Activated naive CD4-positive, alpha-beta T cell treated with anti-CD3 and anti-CD28 coated beads for 36 hours (primary cell): ENCODE measurements at regions not wholly inside any gene's neighbourhood (a gene's known extent, or its start where the extent isn't known, plus 50 kb on each side); places are given as distances from the start of the nearest gene placed in this dataset.
A peak's percentile ranks its signal among the peaks of the same experiment; 100 is the strongest.
"Not testable (repeated sequence)": the region's sequence is repeated elsewhere in the genome, so short reads cannot be mapped to it uniquely, and the experiment has no call there.

Experiments
- CTCF ChIA-PET: fragments of 350-600 bp; sonication (Branson Sonifier 250); formaldehyde crosslinking; loops from one replicate; lab custom pipeline; 2021; ENCODE audit warnings: antibody characterized with exemption; lab: Charles Lee
- DNase-seq: peaks from one replicate; pipeline ENCODE4 v3.0.0-alpha.2; 2020
- H3K27ac Mint-ChIP-seq: one replicate; pipeline ENCODE4 v1.8.0; 2021; ENCODE audit warnings: mild to moderate bottlenecking, mixed read lengths
- H3K27me3 Mint-ChIP-seq: one replicate; pipeline ENCODE4 v1.8.0; 2021; ENCODE audit warnings: low read depth, mixed read lengths
- H3K36me3 Mint-ChIP-seq: one replicate; pipeline ENCODE4 v1.8.0; 2021; ENCODE audit warnings: low read depth, mixed read lengths
- H3K4me1 Mint-ChIP-seq: one replicate; pipeline ENCODE4 v1.8.0; 2021; ENCODE audit warnings: low read depth, mixed read lengths
- H3K4me3 Mint-ChIP-seq: one replicate; pipeline ENCODE4 v1.8.0; 2021; ENCODE audit warnings: mild to moderate bottlenecking, moderate library complexity, mixed read lengths
- H3K9me3 Mint-ChIP-seq: one replicate; pipeline ENCODE4 v1.8.0; 2021; ENCODE audit warnings: mixed read lengths
- intact Hi-C: fragments of 100-400 bp; cut with micrococcal nuclease; formaldehyde crosslinking; loops from one replicate; pipeline ENCODE4 v1.15.1; 2023

GRCh38 chr7:65744406-65744805, 128.5 kb upstream of the VKORC1L1 start:
- no peaks in the 10 kb centered on the region for H3K27me3 Mint-ChIP-seq
- H3K9me3 Mint-ChIP-seq = no peaks in the 10 kb centered on the region
- CTCF ChIA-PET = no interaction called here
- no peak overlapping the region for H3K27ac Mint-ChIP-seq
- DNase-seq = no peak
- H3K4me1 Mint-ChIP-seq = peaks cover 9% of the 10 kb centered on the region
- intact Hi-C loops = no loop called here
- H3K4me3 Mint-ChIP-seq = no peak overlapping the region
- H3K36me3 Mint-ChIP-seq = peaks cover 16% of the 10 kb centered on the region

GRCh38 chr7:65746398-65746669, 126.5 kb upstream of the VKORC1L1 start:
- CTCF ChIA-PET = no interaction called here

GRCh38 chr7:65749039-65749438, 123.8 kb upstream of the VKORC1L1 start:
- H3K4me1 Mint-ChIP-seq = peaks cover 33% of the 10 kb centered on the region
- no peak overlapping the region for H3K27ac Mint-ChIP-seq
- no peaks in the 10 kb centered on the region for H3K27me3 Mint-ChIP-seq
- no peak for DNase-seq
- intact Hi-C loops = no loop called here
- H3K36me3 Mint-ChIP-seq = peaks cover 13% of the 10 kb centered on the region
- CTCF ChIA-PET = no interaction called here
- no peak overlapping the region for H3K4me3 Mint-ChIP-seq
- no peaks in the 10 kb centered on the region for H3K9me3 Mint-ChIP-seq

More at GRCh38 chr7:65746398-65746669, 126.5 kb upstream of the VKORC1L1 start:
- intact Hi-C loops = no loop called here
- H3K4me1 Mint-ChIP-seq = peaks cover 17% of the 10 kb centered on the region
- no peak overlapping the region for H3K4me3 Mint-ChIP-seq
- peaks cover 8% of the 10 kb centered on the region for H3K36me3 Mint-ChIP-seq
- no peak overlapping the region for H3K27ac Mint-ChIP-seq
- DNase-seq = no peak
- H3K9me3 Mint-ChIP-seq = no peaks in the 10 kb centered on the region
- no peaks in the 10 kb centered on the region for H3K27me3 Mint-ChIP-seq

- intact Hi-C loops = no loop called here
- Mint-ChIP-seq H3K4me1 (peaks cover 36% of the 10 kb centered on the region), H3K27ac (no peak overlapping the region), H3K27me3 (no peaks in the 10 kb centered on the region), H3K36me3 (peaks cover 14% of the 10 kb centered on the region), H3K9me3 (no peaks in the 10 kb centered on the region), H3K4me3 (peak overlapping the region; percentile 84)
- CTCF ChIA-PET = interaction anchor here (0.6 kb wide), 1 partner anchor 16 kb away, joined by 3 read pairs; no protein-coding TSS in a partner anchor
- no peak for DNase-seq
Measured at GRCh38 chr7:65749518-65749917, 123.4 kb upstream of the VKORC1L1 start.

- no peaks in the 10 kb centered on the region for H3K27me3 Mint-ChIP-seq
- H3K4me1 Mint-ChIP-seq = peaks cover 40% of the 10 kb centered on the region
- CTCF ChIA-PET = no interaction called here
- peak overlapping the region; percentile 98 for H3K27ac Mint-ChIP-seq
- no peaks in the 10 kb centered on the region for H3K9me3 Mint-ChIP-seq
- H3K4me3 Mint-ChIP-seq = peak overlapping the region; percentile 84
- peak; percentile 89 for DNase-seq
- intact Hi-C loops = loop anchor here (1.0 to 10.0 kb wide), 9 partner anchors 20 to 1246 kb away; partner anchors contain the start of genes ASL, CRCP, GUSB and TYW1
- peaks cover 15% of the 10 kb centered on the region for H3K36me3 Mint-ChIP-seq
Measured at GRCh38 chr7:65750511-65751344, 122.1 kb upstream of the VKORC1L1 start.

- H3K4me3 Mint-ChIP-seq, H3K9me3 Mint-ChIP-seq, DNase-seq, H3K27me3 Mint-ChIP-seq, H3K27ac Mint-ChIP-seq: not testable (repeated sequence)
- CTCF ChIA-PET = interaction anchor here (0.7 kb wide), 1 partner anchor 990 kb away, joined by 4 read pairs; no protein-coding TSS in a partner anchor
- peaks cover 26% of the 10 kb centered on the region for H3K36me3 Mint-ChIP-seq
- H3K4me1 Mint-ChIP-seq = peaks cover 45% of the 10 kb centered on the region
- intact Hi-C loops = loop anchor here (5.0 to 10.0 kb wide), 2 partner anchors 379 to 928 kb away; partner anchors contain the start of gene ZNF92
Measured at GRCh38 chr7:65754070-65754469, 118.8 kb upstream of the VKORC1L1 start.

GRCh38 chr7:65758991-65759390, 113.9 kb upstream of the VKORC1L1 start:
- peaks cover 29% of the 10 kb centered on the region for H3K36me3 Mint-ChIP-seq
- H3K4me3 Mint-ChIP-seq, H3K27me3 Mint-ChIP-seq, H3K9me3 Mint-ChIP-seq, CTCF ChIA-PET, DNase-seq: not testable (repeated sequence)
- intact Hi-C loops = loop anchor here (10.0 kb wide), 1 partner anchor 384 kb away; the partner anchor contains the start of gene ZNF92
- H3K4me1 Mint-ChIP-seq = peaks cover 24% of the 10 kb centered on the region
- peak overlapping the region; percentile 84 for H3K27ac Mint-ChIP-seq

GRCh38 chr7:65762712-65763111, 110.2 kb upstream of the VKORC1L1 start:
- CTCF ChIA-PET = not testable (repeated sequence)
- peaks cover 14% of the 10 kb centered on the region for H3K4me1 Mint-ChIP-seq

GRCh38 chr7:65763114-65763513, 109.8 kb upstream of the VKORC1L1 start:
- H3K9me3 Mint-ChIP-seq, intact Hi-C loops, DNase-seq, CTCF ChIA-PET, H3K27me3 Mint-ChIP-seq, H3K4me3 Mint-ChIP-seq: not testable (repeated sequence)
- Mint-ChIP-seq H3K4me1 (peaks cover 16% of the 10 kb centered on the region), H3K27ac (peak overlapping the region; percentile 46), H3K36me3 (peaks cover 20% of the 10 kb centered on the region)

More at GRCh38 chr7:65762712-65763111, 110.2 kb upstream of the VKORC1L1 start:
- H3K9me3 Mint-ChIP-seq, H3K4me3 Mint-ChIP-seq, intact Hi-C loops, H3K27me3 Mint-ChIP-seq, DNase-seq: not testable (repeated sequence)
- Mint-ChIP-seq H3K27ac (peak overlapping the region; percentile 46), H3K36me3 (peaks cover 21% of the 10 kb centered on the region)

- CTCF ChIA-PET, H3K36me3 Mint-ChIP-seq, H3K9me3 Mint-ChIP-seq, H3K4me1 Mint-ChIP-seq, H3K27me3 Mint-ChIP-seq: not testable (repeated sequence)
- DNase-seq = peak; percentile 96
- Mint-ChIP-seq H3K27ac (peak overlapping the region; percentile 91), H3K4me3 (peak overlapping the region; percentile 87)
- intact Hi-C loops = loop anchor here (1.0 to 2.0 kb wide), 3 partner anchors 19 to 398 kb away; partner anchors contain the start of genes VKORC1L1 and ZNF92
Measured at GRCh38 chr7:65770473-65771225, 102.2 kb upstream of the VKORC1L1 start.

GRCh38 chr7:65771226-65771569, 101.7 kb upstream of the VKORC1L1 start:
- peak overlapping the region; percentile 87 for H3K4me3 Mint-ChIP-seq
- intact Hi-C loops = loop anchor here (2.0 kb wide), 1 partner anchor 398 kb away; the partner anchor contains the start of gene ZNF92
- H3K4me1 Mint-ChIP-seq, H3K9me3 Mint-ChIP-seq, H3K27me3 Mint-ChIP-seq, DNase-seq, H3K36me3 Mint-ChIP-seq, CTCF ChIA-PET: not testable (repeated sequence)
- H3K27ac Mint-ChIP-seq = peak overlapping the region; percentile 91

GRCh38 chr7:65776677-65777076, 96.2 kb upstream of the VKORC1L1 start:
- H3K4me1 Mint-ChIP-seq, DNase-seq, H3K4me3 Mint-ChIP-seq, H3K36me3 Mint-ChIP-seq, intact Hi-C loops, H3K9me3 Mint-ChIP-seq, H3K27me3 Mint-ChIP-seq, CTCF ChIA-PET, H3K27ac Mint-ChIP-seq: not testable (repeated sequence)
